ENCODE measurements at regions not wholly inside any gene's neighbourhood (a gene's known extent, or its start where the extent isn't known, plus 50 kb on each side); places are given as distances from the start of the nearest gene placed in this dataset.
A peak's percentile ranks its signal among the peaks of the same experiment; 100 is the strongest.

GRCh38 chr15:92714077-92714476 is 58.5 kb upstream of the FAM174B start:
- H2BK5ac ChIP-seq (ENCODE audit: low read depth, low read length): no peak overlapping the region
- H3K79me1 ChIP-seq (ENCODE audit: low read depth, low read length): no peaks in the 10 kb centered on the region
- 7% methylated on average over 16 of the region's 16 CpGs; no CpG with 5 or more reads in 1 of the 2 experiments for WGBS, 2 experiments (ENCODE audit: extremely low coverage in 1 of 2, insufficient coverage in 1 of 2, insufficient read length in 1 of 2, insufficient replicate concordance in 2 of 2, low coverage in 1 of 2, low lambda C conversion rate in 2 of 2, missing lambda C conversion rate in 1 of 2)
- H4K91ac ChIP-seq (replicated peaks; ENCODE audit: insufficient read length, low read length): peak overlapping the region; percentile 38
- H3K14ac ChIP-seq (ENCODE audit: insufficient read length): no peak overlapping the region
- TF ChIP-seq E2F6 (IDR thresholded peaks at IDR 0.05) (no peak), SUZ12 (IDR thresholded peaks at IDR 0.05; ENCODE audit: low read length) (peak; percentile 65; the same call in 1 of the 2 replicates), POU5F1 (IDR thresholded peaks at IDR 0.05; ENCODE audit: low read depth, low read length) (no peak), POLR2A (IDR thresholded peaks at IDR 0.05; ENCODE audit: control extremely low read depth in 1 of 2, low read depth in 2 of 2, low read length in 2 of 2) (no peak), TAF1 (IDR thresholded peaks at IDR 0.05; ENCODE audit: low read depth, low read length) (no peak; the same call in 1 of the 2 replicates), RBBP5 (IDR thresholded peaks at IDR 0.05; ENCODE audit: borderline replicate concordance, low read depth, low read length) (0 out of 2 replicates have a peak, but pooled peaks have one; percentile 28), TEAD4 (IDR thresholded peaks at IDR 0.05; ENCODE audit: low read depth, low read length) (no peak), CTBP2 (IDR thresholded peaks at IDR 0.05; ENCODE audit: borderline replicate concordance, insufficient read depth, insufficient read length, low read length) (no peak), ZNF274 (IDR thresholded peaks at IDR 0.05; ENCODE audit: borderline replicate concordance, extremely low read depth, low read length) (no peak), EZH2 (IDR thresholded peaks at IDR 0.05; ENCODE audit: low read depth, low read length, severe bottlenecking) (peak; percentile 46)
- H3K4me3 ChIP-seq (ENCODE audit: extremely low read depth in 1 of 4, insufficient read depth in 2 of 4, low read depth in 3 of 4, low read length in 4 of 4): peak overlapping the region; percentile 51 to 72 (median 62)
- no peak overlapping the region for H4K5ac ChIP-seq (ENCODE audit: insufficient read length, low read depth, low read length)
- H3K23ac ChIP-seq (ENCODE audit: insufficient read length): no peak overlapping the region
- no peak for FAIRE-seq
- 0 out of 2 replicates have a peak overlapping the region, but pooled peaks have one; percentile 11 for H2BK20ac ChIP-seq (ENCODE audit: low read length)
- peaks cover 0 to 31% (median 15%) of the 10 kb centered on the region in 4 experiments; a peak in 6 of 7 replicates for H3K27me3 ChIP-seq (replicated peaks in 1 of 4; ENCODE audit: control insufficient read depth in 3 of 4, extremely low read depth in 1 of 4, insufficient read depth in 3 of 4, low read length in 3 of 4)
- H2BK15ac ChIP-seq (ENCODE audit: low read length): no peak overlapping the region
- H3K36me3 ChIP-seq (ENCODE audit: control insufficient read depth in 2 of 4, insufficient read depth in 4 of 4, low read length in 3 of 4): no peaks in the 10 kb centered on the region
- H4K20me1 ChIP-seq (replicated peaks in 1 of 2; ENCODE audit: control insufficient read depth in 1 of 2, insufficient read depth in 2 of 2, low read length in 2 of 2): no peaks in the 10 kb centered on the region
- no peak overlapping the region for H2AK5ac ChIP-seq (ENCODE audit: low read depth, low read length)
- no peak for DNase-seq (ENCODE audit: low read depth in 1 of 2, low spot score in 2 of 2)
- no peak overlapping the region for H4K8ac ChIP-seq (ENCODE audit: extremely low read depth, insufficient read depth, low read length)
- H2BK120ac ChIP-seq (replicated peaks; ENCODE audit: low read depth, low read length): no peak overlapping the region
- no peak overlapping the region for H3K4ac ChIP-seq (replicated peaks; ENCODE audit: insufficient read length, low read depth, low read length)
- ChIA-PET CTCF (ENCODE audit: partially characterized antibody) (interaction anchor here (0.6 to 3.5 kb wide), 22 partner anchors 8 to 623 kb away, joined by 3 to 16 read pairs (median 4); no protein-coding TSS in a partner anchor), POLR2A (ENCODE audit: partially characterized antibody) (interaction anchor here (1.4 kb wide), 1 partner anchor 65 kb away, joined by 3 read pairs; no protein-coding TSS in a partner anchor)
- peak overlapping the region; percentile 95 to 99 for H3K4me2 ChIP-seq (ENCODE audit: insufficient read depth in 1 of 2, low read depth in 2 of 2, low read length in 2 of 2)
- H3K18ac ChIP-seq (ENCODE audit: extremely low read depth, low read length): no peak overlapping the region; the same call in 1 of the 2 replicates
- no peak overlapping the region for H3K27ac ChIP-seq (ENCODE audit: low read depth, low read length)
- no peak overlapping the region for H3K56ac ChIP-seq (replicated peaks; ENCODE audit: insufficient read length, low read depth, low read length)
- no peaks in the 10 kb centered on the region for H3K79me2 ChIP-seq (ENCODE audit: control insufficient read depth in 1 of 2, insufficient read depth in 2 of 2, low read length in 2 of 2)
- peak overlapping the region; percentile 96 for H2AFZ ChIP-seq (ENCODE audit: low read length)
- H3K4me1 ChIP-seq (replicated peaks in 1 of 4; ENCODE audit: control insufficient read depth in 3 of 4, insufficient read depth in 4 of 4, low read length in 3 of 4): peaks cover 0 to 5% (median 3%) of the 10 kb centered on the region in 4 experiments; a peak in 4 of 7 replicates
- H2BK12ac ChIP-seq (ENCODE audit: low read depth, low read length): no peak overlapping the region
- 0 out of 4 replicates have a peak, but pooled peaks cover 0 to 3% of the 10 kb centered on the region in 2 experiments for H3K9me3 ChIP-seq (ENCODE audit: insufficient read depth in 2 of 2, low read depth in 1 of 2, low read length in 1 of 2)
- peaks cover 8% of the 10 kb centered on the region for H3K23me2 ChIP-seq (ENCODE audit: low read depth, low read length)
- H3K9ac ChIP-seq (replicated peaks in 1 of 4; ENCODE audit: extremely low read depth in 1 of 4, low read depth in 3 of 4, low read length in 3 of 4): peak overlapping the region in 2 of 4 experiments; percentile 20 to 22; a peak in 2 of 7 replicates
